Skeletal muscle tissue (tissue), 3 donors: ENCODE measurements at regions not wholly inside any gene's neighbourhood (a gene's known extent, or its start where the extent isn't known, plus 50 kb on each side); places are given as distances from the start of the nearest gene placed in this dataset.
A peak's percentile ranks its signal among the peaks of the same experiment; 100 is the strongest.
"Not testable (repeated sequence)": the region's sequence is repeated elsewhere in the genome, so short reads cannot be mapped to it uniquely, and the experiment has no call there.

ENCODE experiments used
- H3K27ac ChIP-seq: one replicate; pipeline ENCODE4 v1.7.0; 2013; ENCODE audit warnings: mild to moderate bottlenecking, low read depth, low read length, inconsistent platforms
- H3K27me3 ChIP-seq, 3 donors: one replicate each; pipeline ENCODE4 v1.7.0; 2013; ENCODE audit warnings: low read length in 3 of 3; ENCODE audit not compliant: control insufficient read depth in 3 of 3, insufficient read depth in 3 of 3
- H3K36me3 ChIP-seq, 3 donors: one replicate each; pipeline ENCODE4 v1.7.0; 2013; ENCODE audit warnings: low read length in 3 of 3; ENCODE audit not compliant: control insufficient read depth in 3 of 3, insufficient read depth in 3 of 3
- H3K4me1 ChIP-seq, 3 donors: one replicate each; pipeline ENCODE4 v1.7.0; 2013; ENCODE audit warnings: low read length in 3 of 3, mild to moderate bottlenecking in 3 of 3; ENCODE audit not compliant: control insufficient read depth in 3 of 3, insufficient read depth in 3 of 3
- H3K4me3 ChIP-seq, 3 donors: one replicate each; pipeline ENCODE4 v1.7.0; 2013; ENCODE audit warnings: low read length in 3 of 3
- H3K9ac ChIP-seq, 3 donors: one replicate each; pipeline ENCODE4 v1.7.0; 2013; ENCODE audit warnings: low read length in 3 of 3, mild to moderate bottlenecking in 3 of 3, moderate library complexity in 2 of 3, low read depth in 1 of 3
- H3K9me3 ChIP-seq, 3 donors: one replicate each; pipeline ENCODE4 v1.7.0; 2013; ENCODE audit warnings: low read length in 3 of 3; ENCODE audit not compliant: control insufficient read depth in 3 of 3
- donor health status: Osteomylitis.

- peaks cover 8 to 18% (median 9%) of the 10 kb centered on the region in 3 donors for H3K4me1 ChIP-seq
- H3K36me3 ChIP-seq = no peaks in the 10 kb centered on the region
- H3K4me3 ChIP-seq = peak overlapping the region in 2 of 3 donors; percentile 56 to 59
- no peaks in the 10 kb centered on the region for H3K9me3 ChIP-seq
- H3K9ac ChIP-seq = peak overlapping the region; percentile 13 to 73 (median 62)
- H3K27ac ChIP-seq = peak overlapping the region; percentile 57
- no peaks in the 10 kb centered on the region for H3K27me3 ChIP-seq
Measured at GRCh38 chr1:244154872-244155531, 103.9 kb downstream of the ZBTB18 start.

- Histone ChIP-seq H3K4me1 (peaks cover 8 to 18% (median 9%) of the 10 kb centered on the region in 3 donors), H3K4me3 (peak overlapping the region in 2 of 3 donors; percentile 56 to 59), H3K36me3 (no peaks in the 10 kb centered on the region), H3K27ac (peak overlapping the region; percentile 57), H3K9me3 (no peaks in the 10 kb centered on the region), H3K27me3 (no peaks in the 10 kb centered on the region), H3K9ac (peak overlapping the region in 2 of 3 donors; percentile 62 to 73)
Measured at GRCh38 chr1:244155661-244156060, 104.6 kb downstream of the ZBTB18 start.

DNA sequence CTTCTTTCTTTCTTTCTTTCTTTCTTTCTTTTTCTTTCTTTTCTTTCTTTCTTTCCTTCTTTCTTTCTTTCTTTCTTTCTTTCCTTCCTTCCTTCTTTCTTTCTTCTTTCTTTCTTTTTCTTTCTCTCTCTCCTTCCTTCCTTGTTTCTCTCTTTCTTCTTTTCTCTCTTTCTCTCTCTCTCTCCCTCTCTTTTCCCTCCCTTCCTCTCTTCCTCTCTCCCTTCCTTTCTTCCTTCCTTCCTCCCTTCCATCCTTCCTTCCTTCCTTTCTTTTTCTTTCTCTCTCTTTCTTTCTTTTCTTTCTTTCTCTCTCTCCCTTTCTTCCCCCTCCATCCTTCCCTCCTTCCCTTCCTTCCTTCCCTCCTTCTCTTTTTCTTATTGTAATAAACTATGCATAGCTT, 105.5 kb downstream of the ZBTB18 start:
- H3K27ac ChIP-seq, H3K4me3 ChIP-seq, H3K9ac ChIP-seq, H3K36me3 ChIP-seq, H3K9me3 ChIP-seq, H3K27me3 ChIP-seq: not testable (repeated sequence)
- H3K4me1 ChIP-seq = peaks cover 8 to 18% (median 9%) of the 10 kb centered on the region in 3 donors

- Histone ChIP-seq H3K27ac (no peak overlapping the region), H3K4me3 (no peak overlapping the region), H3K27me3 (no peaks in the 10 kb centered on the region), H3K9ac (no peak overlapping the region), H3K4me1 (peaks cover 8 to 22% (median 9%) of the 10 kb centered on the region in 3 donors), H3K9me3 (no peaks in the 10 kb centered on the region), H3K36me3 (no peaks in the 10 kb centered on the region)
Measured at GRCh38 chr1:244157731-244158438, 106.8 kb downstream of the ZBTB18 start.

DNA sequence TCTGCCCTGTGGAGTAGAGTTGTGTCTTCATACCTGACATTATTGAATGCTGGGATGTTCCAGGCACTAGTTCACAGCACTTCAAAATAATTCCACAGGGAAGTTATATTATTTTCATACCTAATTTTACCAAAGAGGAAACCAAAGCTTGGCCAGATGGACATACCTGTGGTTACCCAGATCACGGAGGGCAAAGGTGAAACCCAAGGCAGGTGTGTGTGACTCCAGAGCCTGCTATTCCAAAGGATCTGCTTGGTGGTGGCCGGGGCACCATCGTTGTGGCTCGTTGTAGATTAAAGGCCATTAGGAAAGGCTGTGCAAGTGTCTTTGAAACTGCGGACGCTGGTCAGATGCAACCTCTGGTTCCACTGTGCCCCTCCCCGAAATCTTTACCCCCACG, 108.6 kb downstream of the ZBTB18 start:
- no peaks in the 10 kb centered on the region for H3K27me3 ChIP-seq
- H3K4me3 ChIP-seq = no peak overlapping the region
- H3K27ac ChIP-seq = no peak overlapping the region
- H3K36me3 ChIP-seq = no peaks in the 10 kb centered on the region
- H3K4me1 ChIP-seq = peaks cover 20 to 37% (median 22%) of the 10 kb centered on the region in 3 donors
- H3K9me3 ChIP-seq = no peaks in the 10 kb centered on the region
- no peak overlapping the region for H3K9ac ChIP-seq

DNA sequence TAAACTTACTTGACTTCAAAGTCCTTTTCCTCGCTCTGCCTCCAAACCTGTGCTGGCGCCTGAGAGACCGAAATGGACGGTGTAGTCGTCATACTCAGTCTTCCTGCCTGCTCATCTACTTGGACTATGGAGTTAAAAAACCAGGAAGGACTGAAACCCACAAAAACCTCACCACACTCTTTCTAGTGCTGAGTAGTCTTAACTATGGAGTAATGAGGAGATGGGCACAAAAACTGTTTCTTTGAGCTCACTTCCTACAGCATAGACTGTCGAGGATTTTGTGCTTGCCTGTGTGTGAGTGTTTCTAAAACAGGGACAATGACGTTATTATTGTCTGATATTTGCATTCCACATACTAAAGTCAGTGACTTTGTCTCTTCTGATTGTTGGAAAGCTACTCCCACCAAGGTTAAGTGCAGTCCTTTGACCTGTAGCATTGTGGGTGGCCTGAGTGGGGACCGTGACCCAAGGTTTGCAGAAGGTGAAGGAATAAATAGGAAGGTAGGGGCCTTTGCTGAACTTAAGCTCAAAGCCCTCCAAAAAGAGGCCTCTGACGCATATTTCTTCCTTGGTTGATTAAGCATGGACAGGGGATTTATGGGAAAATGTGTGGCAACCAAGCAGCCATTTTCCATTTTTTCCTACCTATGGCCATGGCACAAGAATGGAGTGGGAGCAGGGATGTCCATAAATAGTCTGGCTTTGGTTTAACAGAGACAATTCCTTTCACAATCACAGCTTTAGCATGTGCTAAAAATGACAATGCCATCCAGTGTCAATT, 109.6 kb downstream of the ZBTB18 start:
- no peak overlapping the region for H3K27ac ChIP-seq
- H3K4me1 ChIP-seq = peaks cover 16 to 34% (median 17%) of the 10 kb centered on the region in 3 donors
- H3K4me3 ChIP-seq = no peak overlapping the region
- no peaks in the 10 kb centered on the region for H3K36me3 ChIP-seq
- no peaks in the 10 kb centered on the region for H3K9me3 ChIP-seq
- no peak overlapping the region for H3K9ac ChIP-seq
- no peaks in the 10 kb centered on the region for H3K27me3 ChIP-seq

DNA sequence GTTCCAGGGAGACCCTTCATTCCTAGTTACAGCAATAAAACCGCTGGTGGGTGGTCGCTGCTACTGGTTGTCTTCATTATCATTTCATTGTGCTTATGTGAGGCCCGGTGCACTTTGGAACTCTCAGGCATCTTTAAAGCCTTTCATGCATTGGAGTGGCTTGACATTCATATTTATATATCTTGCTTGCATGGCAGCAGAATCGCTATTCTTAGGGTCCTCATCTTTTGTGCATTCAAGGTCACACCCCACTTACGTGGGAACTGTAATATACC, 110.1 kb downstream of the ZBTB18 start:
- Histone ChIP-seq H3K4me3 (no peak overlapping the region), H3K27me3 (no peaks in the 10 kb centered on the region), H3K4me1 (peaks cover 15 to 28% (median 15%) of the 10 kb centered on the region in 3 donors), H3K9ac (no peak overlapping the region), H3K9me3 (no peaks in the 10 kb centered on the region), H3K36me3 (no peaks in the 10 kb centered on the region), H3K27ac (no peak overlapping the region)

- Histone ChIP-seq H3K27me3 (no peaks in the 10 kb centered on the region), H3K9ac (no peak overlapping the region), H3K4me3 (no peak overlapping the region), H3K9me3 (no peaks in the 10 kb centered on the region), H3K4me1 (peaks cover 15 to 27% (median 15%) of the 10 kb centered on the region in 3 donors), H3K36me3 (no peaks in the 10 kb centered on the region), H3K27ac (peak overlapping the region; percentile 81)
Measured at GRCh38 chr1:244162786-244163530, 111.9 kb downstream of the ZBTB18 start.

DNA sequence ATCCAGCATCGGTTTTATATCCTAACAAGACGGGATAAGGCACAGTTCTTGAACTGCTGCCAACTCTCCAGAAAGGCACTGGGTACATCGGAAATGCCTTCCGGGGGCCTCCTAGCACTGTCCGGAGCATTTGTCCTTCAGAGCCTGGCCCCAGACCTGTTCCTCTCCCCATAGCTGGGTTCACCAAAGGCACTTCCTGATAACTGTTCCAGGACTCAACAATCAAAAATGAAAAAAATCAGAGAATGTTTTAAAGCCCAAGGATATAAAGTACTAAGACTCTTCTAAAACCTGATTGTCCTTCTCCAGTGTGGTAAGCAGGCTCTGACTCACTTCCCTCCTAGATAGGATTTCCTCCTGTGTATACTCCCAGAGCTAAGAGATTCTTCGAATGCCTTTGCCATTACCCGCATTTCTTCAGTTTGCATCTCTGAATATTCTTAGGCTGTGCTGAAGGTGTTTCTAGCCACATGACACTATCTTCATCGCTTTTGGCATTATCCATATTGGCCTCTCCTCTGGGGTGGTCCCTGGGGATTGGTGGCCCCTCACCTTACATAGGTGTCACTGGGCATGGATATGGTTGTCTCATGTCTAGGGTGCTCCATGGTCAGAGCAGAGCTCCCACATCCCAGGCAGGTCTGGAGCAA, 112.9 kb downstream of the ZBTB18 start:
- H3K36me3 ChIP-seq = no peaks in the 10 kb centered on the region
- peak overlapping the region; percentile 81 for H3K27ac ChIP-seq
- no peaks in the 10 kb centered on the region for H3K9me3 ChIP-seq
- H3K4me3 ChIP-seq = peak overlapping the region in 1 of 3 donors; percentile 27
- peaks cover 15 to 27% (median 15%) of the 10 kb centered on the region in 3 donors for H3K4me1 ChIP-seq
- H3K27me3 ChIP-seq = no peaks in the 10 kb centered on the region
- no peak overlapping the region for H3K9ac ChIP-seq
